Naive B cell (primary cell): ENCODE measurements at regions not wholly inside any gene's neighbourhood (a gene's known extent, or its start where the extent isn't known, plus 50 kb on each side); places are given as distances from the start of the nearest gene placed in this dataset.

Experiments used
- ATAC-seq, 2 donors: fragments of 150-1000 bp; cut with Tn5 transposase; 2 replicates each; pipeline ENCODE4 v1.10.0; 2021; ENCODE audit warnings: low read depth in 2 of 2, mild to moderate bottlenecking in 2 of 2, moderate library complexity in 2 of 2
- DNase-seq: peaks from one replicate; pipeline ENCODE4 v3.0.0; 2022
- H3K27ac Mint-ChIP-seq, 6 donors: one replicate each; pipeline ENCODE4 v1.8.0; 2020 to 2022; ENCODE audit warnings: mild to moderate bottlenecking in 6 of 6, mixed read lengths in 6 of 6, moderate library complexity in 5 of 6, inconsistent platforms in 2 of 6
- H3K27me3 Mint-ChIP-seq, 3 donors: one replicate each; pipeline ENCODE4 v1.8.0; 2021 to 2022; ENCODE audit warnings: mixed read lengths in 3 of 3, mild to moderate bottlenecking in 1 of 3
- H3K36me3 Mint-ChIP-seq, 2 donors: one replicate each; pipeline ENCODE4 v1.8.0; 2020 to 2022; ENCODE audit warnings: mixed read lengths in 2 of 2, inconsistent platforms in 1 of 2, mild to moderate bottlenecking in 1 of 2
- H3K4me1 Mint-ChIP-seq, 3 donors: one replicate each; pipeline ENCODE4 v1.8.0; 2020 to 2022; ENCODE audit warnings: mixed read lengths in 3 of 3, inconsistent platforms in 1 of 3, mild to moderate bottlenecking in 1 of 3, moderate library complexity in 1 of 3
- H3K4me3 Mint-ChIP-seq, 8 donors: one replicate each; pipeline ENCODE4 v1.8.0; 2020 to 2022; ENCODE audit warnings: mild to moderate bottlenecking in 8 of 8, mixed read lengths in 8 of 8, moderate library complexity in 8 of 8, inconsistent platforms in 2 of 8
- H3K9me3 Mint-ChIP-seq, 7 donors: one replicate each; pipeline ENCODE4 v1.8.0; 2020 to 2022; ENCODE audit warnings: mixed read lengths in 7 of 7, mild to moderate bottlenecking in 5 of 7, inconsistent platforms in 2 of 7, moderate library complexity in 1 of 7

- DNase-seq: no peak
- H3K4me3 Mint-ChIP-seq: no peak overlapping the region
Observed at GRCh38 chr12:128123096-128123495, 143.9 kb upstream of the TMEM132C start.

GRCh38 chr12:128131955-128132354, 135.0 kb upstream of the TMEM132C start:
- H3K27me3 Mint-ChIP-seq: no peaks in the 10 kb centered on the region

More at GRCh38 chr12:128123096-128123495, 143.9 kb upstream of the TMEM132C start:
- peaks cover 0 to 4% (median 3%) of the 10 kb centered on the region in 7 donors for H3K9me3 Mint-ChIP-seq
- no peak for ATAC-seq
- no peak overlapping the region for H3K27ac Mint-ChIP-seq
- no peaks in the 10 kb centered on the region for H3K4me1 Mint-ChIP-seq
- no peaks in the 10 kb centered on the region for H3K36me3 Mint-ChIP-seq
- H3K27me3 Mint-ChIP-seq: no peaks in the 10 kb centered on the region

GRCh38 chr12:128133321-128134073, 133.5 kb upstream of the TMEM132C start:
- no peak for DNase-seq
- no peak overlapping the region for H3K4me3 Mint-ChIP-seq
- peaks cover 2 to 11% (median 3%) of the 10 kb centered on the region in 7 donors for H3K9me3 Mint-ChIP-seq
- H3K27ac Mint-ChIP-seq: peak overlapping the region in 1 of 6 donors; percentile 17
- peaks cover 0 to 5% (median 0%) of the 10 kb centered on the region in 3 donors for H3K4me1 Mint-ChIP-seq
- H3K27me3 Mint-ChIP-seq: no peaks in the 10 kb centered on the region
- H3K36me3 Mint-ChIP-seq: no peaks in the 10 kb centered on the region
- ATAC-seq: no peak

More at GRCh38 chr12:128131955-128132354, 135.0 kb upstream of the TMEM132C start:
- Mint-ChIP-seq H3K4me3 (no peak overlapping the region), H3K27ac (no peak overlapping the region), H3K4me1 (no peaks in the 10 kb centered on the region), H3K9me3 (peaks cover 0 to 11% (median 5%) of the 10 kb centered on the region in 7 donors), H3K36me3 (no peaks in the 10 kb centered on the region)
- ATAC-seq (no peak), DNase-seq (no peak)

- no peak overlapping the region for H3K4me3 Mint-ChIP-seq
- ATAC-seq (peak in 1 of 2 donors; percentile 16), DNase-seq (no peak)
- no peaks in the 10 kb centered on the region for H3K36me3 Mint-ChIP-seq
- no peaks in the 10 kb centered on the region for H3K27me3 Mint-ChIP-seq
- H3K9me3 Mint-ChIP-seq: peaks cover 0 to 16% (median 2%) of the 10 kb centered on the region in 7 donors
- peaks cover 0 to 5% (median 0%) of the 10 kb centered on the region in 3 donors for H3K4me1 Mint-ChIP-seq
- H3K27ac Mint-ChIP-seq: no peak overlapping the region
Observed at GRCh38 chr12:128137140-128137539, 129.8 kb upstream of the TMEM132C start.

- peaks cover 0 to 5% (median 0%) of the 10 kb centered on the region in 3 donors for H3K4me1 Mint-ChIP-seq
- H3K4me3 Mint-ChIP-seq: no peak overlapping the region
- H3K36me3 Mint-ChIP-seq: no peaks in the 10 kb centered on the region
- H3K27ac Mint-ChIP-seq: no peak overlapping the region
- ATAC-seq (no peak), DNase-seq (no peak)
- H3K27me3 Mint-ChIP-seq: no peaks in the 10 kb centered on the region
- peaks cover 0 to 16% (median 4%) of the 10 kb centered on the region in 7 donors for H3K9me3 Mint-ChIP-seq
Observed at GRCh38 chr12:128138125-128138524, 128.8 kb upstream of the TMEM132C start.

- DNase-seq (no peak), ATAC-seq (no peak)
- Mint-ChIP-seq H3K27me3 (no peaks in the 10 kb centered on the region), H3K36me3 (no peaks in the 10 kb centered on the region), H3K27ac (no peak overlapping the region), H3K9me3 (peaks cover 0 to 17% (median 5%) of the 10 kb centered on the region in 7 donors), H3K4me1 (peaks cover 0 to 5% (median 0%) of the 10 kb centered on the region in 3 donors), H3K4me3 (no peak overlapping the region)
Observed at GRCh38 chr12:128140551-128140950, 126.4 kb upstream of the TMEM132C start.

- Mint-ChIP-seq H3K27ac (no peak overlapping the region), H3K36me3 (no peaks in the 10 kb centered on the region), H3K27me3 (no peaks in the 10 kb centered on the region), H3K9me3 (peaks cover 0 to 18% (median 8%) of the 10 kb centered on the region in 7 donors), H3K4me1 (no peaks in the 10 kb centered on the region), H3K4me3 (no peak overlapping the region)
- ATAC-seq: no peak
- DNase-seq: no peak
Observed at GRCh38 chr12:128150961-128151360, 116.0 kb upstream of the TMEM132C start.

GRCh38 chr12:128155571-128155970, 111.4 kb upstream of the TMEM132C start:
- H3K9me3 Mint-ChIP-seq: peaks cover 0 to 18% (median 7%) of the 10 kb centered on the region in 7 donors
- DNase-seq: no peak
- no peaks in the 10 kb centered on the region for H3K4me1 Mint-ChIP-seq
- no peaks in the 10 kb centered on the region for H3K27me3 Mint-ChIP-seq
- no peak for ATAC-seq
- H3K4me3 Mint-ChIP-seq: no peak overlapping the region
- no peaks in the 10 kb centered on the region for H3K36me3 Mint-ChIP-seq
- H3K27ac Mint-ChIP-seq: no peak overlapping the region

GRCh38 chr12:128163086-128163485, 103.9 kb upstream of the TMEM132C start:
- H3K27me3 Mint-ChIP-seq: peaks cover 0 to under 1% (median 0%) of the 10 kb centered on the region in 3 donors
- DNase-seq: no peak
- no peaks in the 10 kb centered on the region for H3K4me1 Mint-ChIP-seq
- H3K27ac Mint-ChIP-seq: no peak overlapping the region
- no peak overlapping the region for H3K4me3 Mint-ChIP-seq
- H3K9me3 Mint-ChIP-seq: peaks cover 0 to 3% (median 0%) of the 10 kb centered on the region in 7 donors
- H3K36me3 Mint-ChIP-seq: no peaks in the 10 kb centered on the region
- ATAC-seq: no peak

GRCh38 chr12:128164533-128164932, 102.4 kb upstream of the TMEM132C start:
- no peak for DNase-seq
- ATAC-seq: no peak
- no peaks in the 10 kb centered on the region for H3K36me3 Mint-ChIP-seq
- no peaks in the 10 kb centered on the region for H3K4me1 Mint-ChIP-seq
- peaks cover 0 to 8% (median 0%) of the 10 kb centered on the region in 3 donors for H3K27me3 Mint-ChIP-seq
- no peak overlapping the region for H3K27ac Mint-ChIP-seq
- peaks cover 0 to 9% (median 2%) of the 10 kb centered on the region in 7 donors for H3K9me3 Mint-ChIP-seq
- H3K4me3 Mint-ChIP-seq: no peak overlapping the region

- ATAC-seq (no peak), DNase-seq (no peak)
- no peak overlapping the region for H3K27ac Mint-ChIP-seq
- no peak overlapping the region for H3K4me3 Mint-ChIP-seq
- H3K9me3 Mint-ChIP-seq: peaks cover 0 to 9% (median 2%) of the 10 kb centered on the region in 7 donors
- H3K27me3 Mint-ChIP-seq: peaks cover 0 to 8% (median 0%) of the 10 kb centered on the region in 3 donors
- H3K4me1 Mint-ChIP-seq: no peaks in the 10 kb centered on the region
- no peaks in the 10 kb centered on the region for H3K36me3 Mint-ChIP-seq
Observed at GRCh38 chr12:128165387-128165786, 101.6 kb upstream of the TMEM132C start.

GRCh38 chr12:128168273-128168672, 98.7 kb upstream of the TMEM132C start:
- H3K9me3 Mint-ChIP-seq: peaks cover 0 to 9% (median 3%) of the 10 kb centered on the region in 7 donors
- H3K4me3 Mint-ChIP-seq: peak overlapping the region in 1 of 8 donors; percentile 54
- no peak for ATAC-seq
- H3K27me3 Mint-ChIP-seq: peaks cover 0 to 8% (median 0%) of the 10 kb centered on the region in 3 donors
- no peaks in the 10 kb centered on the region for H3K36me3 Mint-ChIP-seq
- no peaks in the 10 kb centered on the region for H3K4me1 Mint-ChIP-seq
- no peak for DNase-seq
- H3K27ac Mint-ChIP-seq: no peak overlapping the region

- DNase-seq (no peak), ATAC-seq (no peak)
- H3K27me3 Mint-ChIP-seq: peaks cover 0 to 8% (median 0%) of the 10 kb centered on the region in 3 donors
- no peaks in the 10 kb centered on the region for H3K4me1 Mint-ChIP-seq
- no peaks in the 10 kb centered on the region for H3K36me3 Mint-ChIP-seq
- no peak overlapping the region for H3K4me3 Mint-ChIP-seq
- H3K9me3 Mint-ChIP-seq: peaks cover 0 to 12% (median 6%) of the 10 kb centered on the region in 7 donors
- H3K27ac Mint-ChIP-seq: no peak overlapping the region
Observed at GRCh38 chr12:128170181-128170580, 96.8 kb upstream of the TMEM132C start.

- Mint-ChIP-seq H3K4me1 (no peaks in the 10 kb centered on the region), H3K27me3 (no peaks in the 10 kb centered on the region), H3K4me3 (no peak overlapping the region), H3K9me3 (peaks cover 4 to 21% (median 8%) of the 10 kb centered on the region in 7 donors), H3K36me3 (no peaks in the 10 kb centered on the region), H3K27ac (no peak overlapping the region)
- ATAC-seq (no peak), DNase-seq (no peak)
Observed at GRCh38 chr12:128178565-128178964, 88.4 kb upstream of the TMEM132C start.
